Gastrocnemius medialis (tissue), 4 donors: ENCODE measurements at regions not wholly inside any gene's neighbourhood (a gene's known extent, or its start where the extent isn't known, plus 50 kb on each side); places are given as distances from the start of the nearest gene placed in this dataset.
"Not testable (repeated sequence)": the region's sequence is repeated elsewhere in the genome, so short reads cannot be mapped to it uniquely, and the experiment has no call there.

Experiments
- CTCF ChIP-seq, 5 experiments: fragments of 450-650 bp in 3 of 5; fragments of 200-600 bp in 2 of 5; sonication (generic) in 2 of 5; IDR thresholded peaks in 4 of 5; conservative IDR thresholded peaks in 1 of 5; 1 replicate in 4 of 5; 2 replicates in 1 of 5; pipeline ENCODE4 v1.5.1; 2016 to 2019; ENCODE audit warnings: antibody characterized with exemption in 5 of 5, mild to moderate bottlenecking in 3 of 5, moderate library complexity in 3 of 5
- POLR2A ChIP-seq, 2 donors: fragments of 450-650 bp; IDR thresholded peaks; one replicate each; pipeline ENCODE4 v1.6.1; 2017; ENCODE audit warnings: antibody characterized with exemption in 2 of 2, mild to moderate bottlenecking in 2 of 2, moderate library complexity in 2 of 2

- TF ChIP-seq CTCF (IDR thresholded peaks at IDR 0.05 in 4 of 5, conservative IDR thresholded peaks at IDR 0.05 in 1 of 5); POLR2A (IDR thresholded peaks at IDR 0.05): not testable (repeated sequence)
Observed at GRCh38 chr15:20261321-20262280, 280.0 kb downstream of the GOLGA6L6 start.
